DND-41 (cell line): ENCODE measurements at regions not wholly inside any gene's neighbourhood (a gene's known extent, or its start where the extent isn't known, plus 50 kb on each side); places are given as distances from the start of the nearest gene placed in this dataset.

Experiments used
- ATAC-seq: fragments of 200-7000 bp; cut with Tn5 transposase; 3 replicates; pipeline ENCODE4 v1.9.1; 2021; ENCODE audit warnings: low read depth; ENCODE audit not compliant: insufficient read depth
- DNase-seq: peaks from one replicate; pipeline ENCODE4 v3.0.0-alpha.2; 2020
- H2AFZ ChIP-seq: 2 replicates; pipeline ENCODE4 v1.6.0; 2012; ENCODE audit warnings: low read depth, low read length
- H3K27ac ChIP-seq: 2 replicates; pipeline ENCODE4 v1.5.1; 2012; ENCODE audit warnings: low read length, inconsistent platforms
- H3K27me3 ChIP-seq: fragments of 200-600 bp; sonication (generic); 2 replicates; pipeline ENCODE4 v1.6.0; 2012; ENCODE audit warnings: low read length, mild to moderate bottlenecking, inconsistent platforms; ENCODE audit not compliant: insufficient read depth, poor library complexity
- H3K36me3 ChIP-seq: 2 replicates; pipeline ENCODE4 v1.5.1; 2012; ENCODE audit warnings: low read length, inconsistent platforms; ENCODE audit not compliant: insufficient read depth
- H3K4me1 ChIP-seq: 2 replicates; pipeline ENCODE4 v1.5.1; 2012; ENCODE audit warnings: mild to moderate bottlenecking, low read length; ENCODE audit not compliant: insufficient read depth
- H3K4me2 ChIP-seq: 2 replicates; pipeline ENCODE4 v1.6.0; 2012; ENCODE audit warnings: mild to moderate bottlenecking, moderate library complexity, low read length, inconsistent platforms; ENCODE audit not compliant: insufficient read depth
- H3K4me3 ChIP-seq, 2 experiments: fragments of 200-600 bp in 1 of 2; shearing (Covaris generic) in 1 of 2; 2 replicates each; pipeline ENCODE4 v1.5.1; 2012 to 2016; ENCODE audit warnings: inconsistent platforms in 2 of 2, low read length in 2 of 2, mild to moderate bottlenecking in 2 of 2, low read depth in 1 of 2, moderate library complexity in 1 of 2
- H3K79me2 ChIP-seq: 2 replicates; pipeline ENCODE4 v1.6.0; 2012; ENCODE audit warnings: low read length, inconsistent platforms; ENCODE audit not compliant: insufficient read depth
- H3K9ac ChIP-seq: 2 replicates; pipeline ENCODE4 v1.6.0; 2012; ENCODE audit warnings: low read depth, mild to moderate bottlenecking, inconsistent platforms, low read length, moderate library complexity
- H3K9me3 ChIP-seq: 2 replicates; pipeline ENCODE4 v1.5.1; 2012; ENCODE audit warnings: low read length, moderate library complexity, mild to moderate bottlenecking, inconsistent platforms; ENCODE audit not compliant: insufficient read depth, severe bottlenecking
- H4K20me1 ChIP-seq: 2 replicates; pipeline ENCODE4 v1.6.0; 2012; ENCODE audit warnings: low read length; ENCODE audit not compliant: insufficient read depth
- CTCF ChIP-seq: IDR thresholded peaks from 2 replicates; pipeline ENCODE4 v1.5.1; 2012; ENCODE audit warnings: borderline replicate concordance, low read length, moderate library complexity, mild to moderate bottlenecking; ENCODE audit not compliant: poor library complexity, severe bottlenecking; ENCODE audit errors: extremely low read depth
- EZH2 ChIP-seq: IDR thresholded peaks from 3 replicates; pipeline ENCODE4 v1.6.1; 2012; ENCODE audit warnings: borderline replicate concordance, low read depth, mild to moderate bottlenecking, moderate library complexity, low read length, inconsistent platforms; ENCODE audit not compliant: severe bottlenecking

- DNase-seq (no peak), ATAC-seq (no peak)
- Histone ChIP-seq H3K4me1 (no peaks in the 10 kb centered on the region), H3K79me2 (no peaks in the 10 kb centered on the region), H3K4me3 (no peak overlapping the region), H3K27me3 (peaks cover 11% of the 10 kb centered on the region), H3K9ac (no peak overlapping the region), H3K36me3 (no peaks in the 10 kb centered on the region), H2AFZ (no peak overlapping the region), H4K20me1 (no peaks in the 10 kb centered on the region), H3K9me3 (no peaks in the 10 kb centered on the region), H3K4me2 (no peak overlapping the region), H3K27ac (no peak overlapping the region)
- TF ChIP-seq CTCF (no peak), EZH2 (no peak)
These were observed 153.2 kb upstream of the ADCY1 start for GRCh38 chr7:45420843-45421495.

GRCh38 chr7:45421806-45422205 lies 152.4 kb upstream of the ADCY1 start:
- Histone ChIP-seq H3K36me3 (no peaks in the 10 kb centered on the region), H3K27ac (no peak overlapping the region)

GRCh38 chr7:45430397-45430796 lies 143.8 kb upstream of the ADCY1 start:
- DNase-seq, result no peak
- Histone ChIP-seq H2AFZ (no peak overlapping the region), H3K36me3 (no peaks in the 10 kb centered on the region), H3K79me2 (no peaks in the 10 kb centered on the region), H3K4me2 (no peak overlapping the region), H3K27me3 (peaks cover 10% of the 10 kb centered on the region), H4K20me1 (no peaks in the 10 kb centered on the region; the same call in 1 of the 2 replicates), H3K27ac (no peak overlapping the region), H3K9me3 (no peaks in the 10 kb centered on the region), H3K4me1 (no peaks in the 10 kb centered on the region), H3K4me3 (no peak overlapping the region), H3K9ac (no peak overlapping the region)
- ATAC-seq, result no peak
- TF ChIP-seq EZH2, result no peak
- no peak for TF ChIP-seq CTCF

More at GRCh38 chr7:45421806-45422205, 152.4 kb upstream of the ADCY1 start:
- no peak overlapping the region for H3K4me2 ChIP-seq
- no peaks in the 10 kb centered on the region for H3K4me1 ChIP-seq
- H3K79me2 ChIP-seq, result no peaks in the 10 kb centered on the region
- no peak overlapping the region for H3K4me3 ChIP-seq
- TF ChIP-seq EZH2 (no peak), CTCF (no peak)
- no peak overlapping the region for H2AFZ ChIP-seq
- DNase-seq (no peak), ATAC-seq (no peak)
- no peak overlapping the region for H3K9ac ChIP-seq
- no peaks in the 10 kb centered on the region for H3K9me3 ChIP-seq
- no peaks in the 10 kb centered on the region for H4K20me1 ChIP-seq
- H3K27me3 ChIP-seq, result peaks cover 11% of the 10 kb centered on the region
